ENCODE measurements at regions not wholly inside any gene's neighbourhood (a gene's known extent, or its start where the extent isn't known, plus 50 kb on each side); places are given as distances from the start of the nearest gene placed in this dataset.

- H3K4me3 ChIP-seq (replicated peaks; ENCODE audit: low read depth, low read length), result no peak overlapping the region
- no peak for DNase-seq (ENCODE audit: low read depth)
- TF ChIP-seq CTCF (IDR thresholded peaks at IDR 0.05; ENCODE audit: low read length, missing control alignments), result no peak
Observed at GRCh38 chr10:117757086-117757720, 214.7 kb downstream of the EMX2 start.

DNA sequence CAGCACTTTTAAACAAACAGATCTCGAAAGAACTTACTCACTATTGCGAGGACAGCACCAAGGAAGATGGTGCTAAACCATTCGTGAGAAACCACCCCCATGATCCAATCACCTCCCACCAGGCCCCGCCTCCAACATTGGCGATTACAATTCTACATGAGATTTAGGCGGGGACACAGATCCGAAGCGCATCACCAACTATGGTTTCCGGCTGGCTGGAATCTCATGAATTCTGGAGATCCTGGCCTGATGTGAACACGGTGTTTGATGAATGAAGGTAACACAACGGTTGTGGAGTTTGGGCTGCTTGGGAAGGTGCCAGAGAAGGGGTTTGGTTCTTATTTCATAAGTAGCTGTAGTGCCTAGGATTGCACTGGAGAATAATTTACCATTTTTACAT lies 216.7 kb downstream of the EMX2 start:
- DNase-seq (ENCODE audit: low read depth), result no peak
- TF ChIP-seq CTCF (IDR thresholded peaks at IDR 0.05; ENCODE audit: low read length, missing control alignments), result no peak

GRCh38 chr10:117761695-117762094 lies 219.1 kb downstream of the EMX2 start:
- no peak overlapping the region for H3K4me3 ChIP-seq (replicated peaks; ENCODE audit: low read depth, low read length)
- no peak for DNase-seq (ENCODE audit: low read depth)
- no peak for TF ChIP-seq CTCF (IDR thresholded peaks at IDR 0.05; ENCODE audit: low read length, missing control alignments)

More for the DNA sequence above, 216.7 kb downstream of the EMX2 start:
- no peak overlapping the region for H3K4me3 ChIP-seq (replicated peaks; ENCODE audit: low read depth, low read length)

- DNase-seq (ENCODE audit: low read depth), result no peak
- no peak overlapping the region for H3K4me3 ChIP-seq (replicated peaks; ENCODE audit: low read depth, low read length)
- no peak for TF ChIP-seq CTCF (IDR thresholded peaks at IDR 0.05; ENCODE audit: low read length, missing control alignments)
Observed at GRCh38 chr10:117762126-117762818, 219.7 kb downstream of the EMX2 start.

- TF ChIP-seq CTCF (IDR thresholded peaks at IDR 0.05; ENCODE audit: low read length, missing control alignments), result no peak
- DNase-seq (ENCODE audit: low read depth), result peak; percentile 4
- H3K4me3 ChIP-seq (replicated peaks; ENCODE audit: low read depth, low read length), result no peak overlapping the region
Observed at GRCh38 chr10:117762819-117763172, 220.2 kb downstream of the EMX2 start.

- no peak overlapping the region for H3K4me3 ChIP-seq (replicated peaks; ENCODE audit: low read depth, low read length)
- no peak for DNase-seq (ENCODE audit: low read depth)
- no peak for TF ChIP-seq CTCF (IDR thresholded peaks at IDR 0.05; ENCODE audit: low read length, missing control alignments)
Observed at GRCh38 chr10:117763528-117763927, 221.0 kb downstream of the EMX2 start.
